Ovary (tissue), 3 donors: ENCODE measurements at regions not wholly inside any gene's neighbourhood (a gene's known extent, or its start where the extent isn't known, plus 50 kb on each side); places are given as distances from the start of the nearest gene placed in this dataset.
"Not testable (repeated sequence)": the region's sequence is repeated elsewhere in the genome, so short reads cannot be mapped to it uniquely, and the experiment has no call there.

ENCODE experiments used
- EP300 ChIP-seq: sonication (generic); formaldehyde crosslinking; IDR thresholded peaks from one replicate; pipeline ENCODE4 v1.6.1; 2017; ENCODE audit warnings: antibody characterized with exemption
- POLR2A ChIP-seq: fragments of 450-650 bp; IDR thresholded peaks from one replicate; pipeline ENCODE4 v1.6.1; 2017; ENCODE audit warnings: antibody characterized with exemption, mild to moderate bottlenecking, moderate library complexity
- TF ChIP-seq, protein P1 (sequence below), 3 donors: fragments of 450-650 bp in 2 of 3; fragments of 200-600 bp in 1 of 3; IDR thresholded peaks; one replicate each; pipeline versions ENCODE4 v1.5.1 to v1.8.0; 2016 to 2022; ENCODE audit warnings: antibody characterized with exemption in 3 of 3, mild to moderate bottlenecking in 1 of 3
- donor health status: DM: no; HTN: no; CAD: no.

DNA sequence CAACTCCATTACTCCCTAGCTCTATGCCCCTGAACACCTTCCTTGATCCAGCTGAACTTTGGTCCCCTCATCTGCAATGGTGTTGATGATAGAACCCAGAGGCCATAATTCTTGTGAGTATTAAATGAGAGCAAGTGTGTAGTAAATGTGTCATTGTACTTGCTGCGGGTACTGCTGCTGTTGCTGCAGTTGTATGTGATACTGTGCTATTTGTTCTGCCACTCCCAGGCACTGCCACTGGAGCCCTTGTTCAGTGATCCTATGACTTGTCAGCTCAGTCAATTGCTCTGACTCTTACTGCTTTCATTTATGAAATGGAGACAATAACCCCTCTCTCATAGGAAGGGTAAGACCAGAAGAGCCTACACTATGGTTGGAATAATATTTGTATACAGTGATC is 136.9 kb upstream of the PLGLB2 start:
- TF ChIP-seq, protein P1, sequence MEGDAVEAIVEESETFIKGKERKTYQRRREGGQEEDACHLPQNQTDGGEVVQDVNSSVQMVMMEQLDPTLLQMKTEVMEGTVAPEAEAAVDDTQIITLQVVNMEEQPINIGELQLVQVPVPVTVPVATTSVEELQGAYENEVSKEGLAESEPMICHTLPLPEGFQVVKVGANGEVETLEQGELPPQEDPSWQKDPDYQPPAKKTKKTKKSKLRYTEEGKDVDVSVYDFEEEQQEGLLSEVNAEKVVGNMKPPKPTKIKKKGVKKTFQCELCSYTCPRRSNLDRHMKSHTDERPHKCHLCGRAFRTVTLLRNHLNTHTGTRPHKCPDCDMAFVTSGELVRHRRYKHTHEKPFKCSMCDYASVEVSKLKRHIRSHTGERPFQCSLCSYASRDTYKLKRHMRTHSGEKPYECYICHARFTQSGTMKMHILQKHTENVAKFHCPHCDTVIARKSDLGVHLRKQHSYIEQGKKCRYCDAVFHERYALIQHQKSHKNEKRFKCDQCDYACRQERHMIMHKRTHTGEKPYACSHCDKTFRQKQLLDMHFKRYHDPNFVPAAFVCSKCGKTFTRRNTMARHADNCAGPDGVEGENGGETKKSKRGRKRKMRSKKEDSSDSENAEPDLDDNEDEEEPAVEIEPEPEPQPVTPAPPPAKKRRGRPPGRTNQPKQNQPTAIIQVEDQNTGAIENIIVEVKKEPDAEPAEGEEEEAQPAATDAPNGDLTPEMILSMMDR (IDR thresholded peaks at IDR 0.05), result not testable (repeated sequence)
- not testable (repeated sequence) for TF ChIP-seq POLR2A, EP300
